Karpas-422 (cell line): ENCODE measurements at regions not wholly inside any gene's neighbourhood (a gene's known extent, or its start where the extent isn't known, plus 50 kb on each side); places are given as distances from the start of the nearest gene placed in this dataset.

ENCODE experiments used
- DNase-seq: peaks from one replicate; pipeline ENCODE4 v3.0.0-alpha.2; 2015
- H2AFZ ChIP-seq: fragments of 200-600 bp; sonication (generic); 2 replicates; pipeline ENCODE4 v1.6.1; 2014; ENCODE audit warnings: antibody characterized with exemption, low read length, mixed read lengths
- H3K27ac ChIP-seq: fragments of 200-600 bp; sonication (generic); 2 replicates; pipeline ENCODE4 v1.5.1; 2014; ENCODE audit warnings: mild to moderate bottlenecking, low read length, moderate library complexity
- H3K27me3 ChIP-seq: fragments of 200-600 bp; sonication (generic); 2 replicates; pipeline ENCODE4 v1.6.1; 2014; ENCODE audit warnings: low read length, mixed read lengths
- H3K36me3 ChIP-seq: fragments of 200-600 bp; sonication (generic); 2 replicates; pipeline ENCODE4 v1.6.1; 2014; ENCODE audit warnings: low read length, mixed read lengths; ENCODE audit not compliant: insufficient read depth
- H3K4me1 ChIP-seq: fragments of 200-600 bp; sonication (generic); 2 replicates; pipeline ENCODE4 v1.6.1; 2014; ENCODE audit warnings: mild to moderate bottlenecking, low read length, mixed read lengths
- H3K4me2 ChIP-seq: fragments of 200-600 bp; sonication (generic); 2 replicates; pipeline ENCODE4 v1.6.1; 2014; ENCODE audit warnings: low read length, low read depth, mild to moderate bottlenecking; ENCODE audit not compliant: poor library complexity, severe bottlenecking
- H3K4me3 ChIP-seq: fragments of 200-600 bp; sonication (generic); 2 replicates; pipeline ENCODE4 v1.5.1; 2014; ENCODE audit warnings: mild to moderate bottlenecking, antibody characterized with exemption, low read length, mixed read lengths
- H3K79me2 ChIP-seq: fragments of 200-600 bp; sonication (generic); 2 replicates; pipeline ENCODE4 v1.6.1; 2014; ENCODE audit warnings: mild to moderate bottlenecking, low read length, mixed read lengths
- H3K9ac ChIP-seq: fragments of 200-600 bp; sonication (generic); 2 replicates; pipeline ENCODE4 v1.6.0; 2014; ENCODE audit warnings: low read length
- H3K9me2 ChIP-seq: fragments of 200-600 bp; sonication (generic), shearing (Covaris generic); replicated peaks from 2 replicates; pipeline ENCODE4 v1.6.0; 2014; ENCODE audit warnings: mild to moderate bottlenecking, low read length, moderate library complexity; ENCODE audit not compliant: insufficient read depth
- H3K9me3 ChIP-seq: fragments of 300-700, 200-600 bp; sonication (generic); 2 replicates; pipeline ENCODE4 v1.6.1; 2014; ENCODE audit warnings: low read length, mixed read lengths
- H4K20me1 ChIP-seq: fragments of 200-600 bp; sonication (generic); 2 replicates; pipeline ENCODE4 v1.6.1; 2014; ENCODE audit warnings: mild to moderate bottlenecking, antibody characterized with exemption, low read length, low read depth; ENCODE audit not compliant: insufficient read depth

- no peaks in the 10 kb centered on the region for H3K9me2 ChIP-seq
- H2AFZ ChIP-seq, result no peak overlapping the region
- no peaks in the 10 kb centered on the region for H3K27me3 ChIP-seq
- H3K4me3 ChIP-seq, result no peak overlapping the region
- H3K9me3 ChIP-seq, result no peaks in the 10 kb centered on the region
- H3K4me2 ChIP-seq, result no peak overlapping the region
- no peak overlapping the region for H3K9ac ChIP-seq
- H3K36me3 ChIP-seq, result no peaks in the 10 kb centered on the region
- peaks cover 13% of the 10 kb centered on the region for H3K4me1 ChIP-seq
- H4K20me1 ChIP-seq, result no peaks in the 10 kb centered on the region
- no peaks in the 10 kb centered on the region for H3K79me2 ChIP-seq
- no peak overlapping the region for H3K27ac ChIP-seq
- no peak for DNase-seq
Observed at GRCh38 chr14:50013198-50013918, 103.0 kb downstream of the VCPKMT start.

GRCh38 chr14:50013934-50014333 is 102.4 kb downstream of the VCPKMT start:
- Histone ChIP-seq H3K27ac (no peak overlapping the region), H3K4me3 (no peak overlapping the region), H3K9ac (no peak overlapping the region), H2AFZ (no peak overlapping the region), H3K27me3 (no peaks in the 10 kb centered on the region), H3K4me2 (no peak overlapping the region), H4K20me1 (no peaks in the 10 kb centered on the region), H3K4me1 (peaks cover 7% of the 10 kb centered on the region), H3K9me2 (no peaks in the 10 kb centered on the region), H3K79me2 (no peaks in the 10 kb centered on the region), H3K9me3 (no peaks in the 10 kb centered on the region), H3K36me3 (no peaks in the 10 kb centered on the region)
- no peak for DNase-seq

- H3K4me1 ChIP-seq, result peaks cover 3% of the 10 kb centered on the region; the same call in 1 of the 2 replicates
- H3K4me3 ChIP-seq, result no peak overlapping the region
- no peak overlapping the region for H3K9ac ChIP-seq
- no peaks in the 10 kb centered on the region for H4K20me1 ChIP-seq
- H2AFZ ChIP-seq, result no peak overlapping the region
- H3K79me2 ChIP-seq, result no peaks in the 10 kb centered on the region
- no peak overlapping the region for H3K4me2 ChIP-seq
- DNase-seq, result no peak
- H3K9me3 ChIP-seq, result peaks cover 6% of the 10 kb centered on the region
- H3K27ac ChIP-seq, result no peak overlapping the region
- H3K27me3 ChIP-seq, result no peaks in the 10 kb centered on the region; the same call in 1 of the 2 replicates
- no peaks in the 10 kb centered on the region for H3K9me2 ChIP-seq
- H3K36me3 ChIP-seq, result no peaks in the 10 kb centered on the region; the same call in 1 of the 2 replicates
Observed at GRCh38 chr14:50014809-50015430, 101.5 kb downstream of the VCPKMT start.

- H3K4me2 ChIP-seq, result no peak overlapping the region
- no peaks in the 10 kb centered on the region for H3K79me2 ChIP-seq
- no peak overlapping the region for H3K4me3 ChIP-seq
- H3K9ac ChIP-seq, result no peak overlapping the region
- H3K9me3 ChIP-seq, result peaks cover 14% of the 10 kb centered on the region
- no peak overlapping the region for H2AFZ ChIP-seq
- no peak overlapping the region for H3K27ac ChIP-seq
- H3K9me2 ChIP-seq, result no peaks in the 10 kb centered on the region
- no peaks in the 10 kb centered on the region; the same call in 1 of the 2 replicates for H3K36me3 ChIP-seq
- no peak for DNase-seq
- no peaks in the 10 kb centered on the region; the same call in 1 of the 2 replicates for H3K27me3 ChIP-seq
- peaks cover 3% of the 10 kb centered on the region; the same call in 1 of the 2 replicates for H3K4me1 ChIP-seq
- no peaks in the 10 kb centered on the region for H4K20me1 ChIP-seq
Observed at GRCh38 chr14:50015716-50016115, 100.7 kb downstream of the VCPKMT start.

GRCh38 chr14:50018201-50018932 is 98.0 kb downstream of the VCPKMT start:
- no peaks in the 10 kb centered on the region; the same call in 1 of the 2 replicates for H3K36me3 ChIP-seq
- H4K20me1 ChIP-seq, result no peaks in the 10 kb centered on the region
- no peak for DNase-seq
- no peak overlapping the region for H3K4me3 ChIP-seq
- H3K27ac ChIP-seq, result no peak overlapping the region
- H3K27me3 ChIP-seq, result no peaks in the 10 kb centered on the region; the same call in 1 of the 2 replicates
- no peak overlapping the region for H3K4me2 ChIP-seq
- H3K9me3 ChIP-seq, result peaks cover 19% of the 10 kb centered on the region
- no peaks in the 10 kb centered on the region for H3K9me2 ChIP-seq
- H2AFZ ChIP-seq, result no peak overlapping the region
- no peak overlapping the region for H3K9ac ChIP-seq
- H3K79me2 ChIP-seq, result no peaks in the 10 kb centered on the region
- H3K4me1 ChIP-seq, result peaks cover under 1% of the 10 kb centered on the region; the same call in 1 of the 2 replicates

GRCh38 chr14:50018933-50019210 is 97.5 kb downstream of the VCPKMT start:
- Histone ChIP-seq H3K36me3 (no peaks in the 10 kb centered on the region; the same call in 1 of the 2 replicates), H3K27me3 (no peaks in the 10 kb centered on the region; the same call in 1 of the 2 replicates), H3K4me2 (no peak overlapping the region)

GRCh38 chr14:50020184-50020583 is 96.2 kb downstream of the VCPKMT start:
- no peak overlapping the region for H3K9ac ChIP-seq
- no peaks in the 10 kb centered on the region; the same call in 1 of the 2 replicates for H3K27me3 ChIP-seq
- no peaks in the 10 kb centered on the region for H3K9me2 ChIP-seq
- H3K9me3 ChIP-seq, result peaks cover 19% of the 10 kb centered on the region
- no peaks in the 10 kb centered on the region; the same call in 1 of the 2 replicates for H3K36me3 ChIP-seq
- no peak overlapping the region for H3K4me3 ChIP-seq
- no peak overlapping the region for H2AFZ ChIP-seq
- no peaks in the 10 kb centered on the region for H4K20me1 ChIP-seq
- DNase-seq, result no peak
- no peaks in the 10 kb centered on the region for H3K79me2 ChIP-seq
- H3K4me1 ChIP-seq, result no peaks in the 10 kb centered on the region
- no peak overlapping the region for H3K27ac ChIP-seq
- no peak overlapping the region for H3K4me2 ChIP-seq

More at GRCh38 chr14:50018933-50019210, 97.5 kb downstream of the VCPKMT start:
- Histone ChIP-seq H3K27ac (no peak overlapping the region), H3K9me2 (no peaks in the 10 kb centered on the region), H3K4me3 (no peak overlapping the region), H3K4me1 (no peaks in the 10 kb centered on the region), H3K9me3 (peaks cover 19% of the 10 kb centered on the region), H3K79me2 (no peaks in the 10 kb centered on the region), H3K9ac (no peak overlapping the region), H2AFZ (no peak overlapping the region), H4K20me1 (no peaks in the 10 kb centered on the region)
- DNase-seq, result no peak

- H3K9me2 ChIP-seq, result no peaks in the 10 kb centered on the region
- H3K36me3 ChIP-seq, result no peaks in the 10 kb centered on the region; the same call in 1 of the 2 replicates
- no peak for DNase-seq
- peaks cover 25% of the 10 kb centered on the region for H3K9me3 ChIP-seq
- no peak overlapping the region for H3K4me3 ChIP-seq
- H3K27me3 ChIP-seq, result no peaks in the 10 kb centered on the region; the same call in 1 of the 2 replicates
- H4K20me1 ChIP-seq, result no peaks in the 10 kb centered on the region
- H3K4me1 ChIP-seq, result no peaks in the 10 kb centered on the region
- no peak overlapping the region for H3K27ac ChIP-seq
- no peak overlapping the region for H2AFZ ChIP-seq
- H3K4me2 ChIP-seq, result no peak overlapping the region
- no peak overlapping the region for H3K9ac ChIP-seq
- no peaks in the 10 kb centered on the region for H3K79me2 ChIP-seq
Observed at GRCh38 chr14:50020799-50021198, 95.6 kb downstream of the VCPKMT start.
